Vagina (tissue), 2 donors: ENCODE measurements at regions not wholly inside any gene's neighbourhood (a gene's known extent, or its start where the extent isn't known, plus 50 kb on each side); places are given as distances from the start of the nearest gene placed in this dataset.

Experiments used
- DNase-seq, 2 donors: peaks; one replicate each; pipeline ENCODE4 v3.0.0-alpha.2; 2017; ENCODE audit errors: extremely low spot score in 2 of 2
- H3K27ac ChIP-seq: fragments of 200-600 bp; sonication (generic); one replicate; pipeline ENCODE4 v1.5.1; 2019
- H3K27me3 ChIP-seq: fragments of 200-600 bp; sonication (generic); one replicate; pipeline ENCODE4 v1.5.1; 2019
- H3K36me3 ChIP-seq, 2 donors: fragments of 200-600 bp; sonication (generic); one replicate each; pipeline ENCODE4 v1.5.1; 2017 to 2019
- H3K4me1 ChIP-seq: fragments of 200-600 bp; sonication (generic); one replicate; pipeline ENCODE4 v1.5.1; 2019
- H3K4me3 ChIP-seq, 2 donors: fragments of 200-600 bp; sonication (generic); 1 replicate in 1 of 2; 2 replicates in 1 of 2; pipeline ENCODE4 v1.5.1; 2016 to 2019
- H3K9me3 ChIP-seq: fragments of 200-600 bp; sonication (generic); one replicate; pipeline ENCODE4 v1.5.1; 2019
- POLR2A ChIP-seq, 2 donors: fragments of 450-650 bp; IDR thresholded peaks; one replicate each; pipeline ENCODE4 v1.6.1; 2017; ENCODE audit warnings: antibody characterized with exemption in 2 of 2, mild to moderate bottlenecking in 2 of 2, moderate library complexity in 2 of 2
- POLR2AphosphoS5 ChIP-seq, 2 donors: sonication (generic); formaldehyde crosslinking; IDR thresholded peaks; one replicate each; pipeline ENCODE4 v1.9.0; 2017; ENCODE audit warnings: antibody characterized with exemption in 2 of 2, mild to moderate bottlenecking in 2 of 2, low read depth in 1 of 2; ENCODE audit not compliant: insufficient read depth in 1 of 2
- intact Hi-C: fragments of 100-400 bp; cut with DNase I; formaldehyde crosslinking; loops from one replicate; pipeline ENCODE4 v1.15.1; 2023
- TF ChIP-seq, protein P1 (sequence below), 3 experiments: fragments of 450-650 bp in 2 of 3; fragments of 200-600 bp in 1 of 3; sonication (generic) in 1 of 3; IDR thresholded peaks; one replicate each; pipeline ENCODE4 v1.5.1; 2017 to 2019; ENCODE audit warnings: antibody characterized with exemption in 3 of 3, mild to moderate bottlenecking in 2 of 3, moderate library complexity in 2 of 3

DNA sequence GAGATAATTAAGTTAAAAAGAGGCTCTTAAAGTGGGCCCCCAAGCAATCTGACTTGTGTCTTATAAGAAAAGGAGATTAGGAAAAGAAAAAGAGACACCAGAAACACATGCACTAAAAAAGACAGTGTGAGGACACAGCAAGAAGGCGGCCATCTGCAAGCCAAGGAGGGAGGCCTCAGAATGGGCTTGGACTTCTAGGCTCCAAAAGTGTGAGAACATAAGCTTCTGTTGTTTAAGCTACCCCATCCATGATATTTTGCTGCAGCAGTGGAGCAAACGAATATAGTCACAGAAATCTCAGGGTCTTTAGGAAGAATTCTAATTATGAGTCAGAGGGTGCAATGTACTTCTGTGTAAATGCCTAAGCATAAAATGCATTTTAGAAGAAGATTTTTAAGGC, 399.3 kb upstream of the MMADHC start:
- H3K4me3 ChIP-seq, result no peak overlapping the region
- TF ChIP-seq, protein P1, sequence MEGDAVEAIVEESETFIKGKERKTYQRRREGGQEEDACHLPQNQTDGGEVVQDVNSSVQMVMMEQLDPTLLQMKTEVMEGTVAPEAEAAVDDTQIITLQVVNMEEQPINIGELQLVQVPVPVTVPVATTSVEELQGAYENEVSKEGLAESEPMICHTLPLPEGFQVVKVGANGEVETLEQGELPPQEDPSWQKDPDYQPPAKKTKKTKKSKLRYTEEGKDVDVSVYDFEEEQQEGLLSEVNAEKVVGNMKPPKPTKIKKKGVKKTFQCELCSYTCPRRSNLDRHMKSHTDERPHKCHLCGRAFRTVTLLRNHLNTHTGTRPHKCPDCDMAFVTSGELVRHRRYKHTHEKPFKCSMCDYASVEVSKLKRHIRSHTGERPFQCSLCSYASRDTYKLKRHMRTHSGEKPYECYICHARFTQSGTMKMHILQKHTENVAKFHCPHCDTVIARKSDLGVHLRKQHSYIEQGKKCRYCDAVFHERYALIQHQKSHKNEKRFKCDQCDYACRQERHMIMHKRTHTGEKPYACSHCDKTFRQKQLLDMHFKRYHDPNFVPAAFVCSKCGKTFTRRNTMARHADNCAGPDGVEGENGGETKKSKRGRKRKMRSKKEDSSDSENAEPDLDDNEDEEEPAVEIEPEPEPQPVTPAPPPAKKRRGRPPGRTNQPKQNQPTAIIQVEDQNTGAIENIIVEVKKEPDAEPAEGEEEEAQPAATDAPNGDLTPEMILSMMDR (IDR thresholded peaks at IDR 0.05), result no peak
- TF ChIP-seq POLR2AphosphoS5 (IDR thresholded peaks at IDR 0.05; ENCODE audit: insufficient read depth in 1 of 2, low read depth in 1 of 2), result no peak
- no peak for TF ChIP-seq POLR2A (IDR thresholded peaks at IDR 0.05)
- H3K4me1 ChIP-seq, result no peaks in the 10 kb centered on the region
- no peak overlapping the region for H3K27ac ChIP-seq
- intact Hi-C loops, result no loop called here
- H3K36me3 ChIP-seq, result no peaks in the 10 kb centered on the region
- no peak for DNase-seq
- H3K9me3 ChIP-seq, result no peaks in the 10 kb centered on the region
- H3K27me3 ChIP-seq, result no peaks in the 10 kb centered on the region

DNA sequence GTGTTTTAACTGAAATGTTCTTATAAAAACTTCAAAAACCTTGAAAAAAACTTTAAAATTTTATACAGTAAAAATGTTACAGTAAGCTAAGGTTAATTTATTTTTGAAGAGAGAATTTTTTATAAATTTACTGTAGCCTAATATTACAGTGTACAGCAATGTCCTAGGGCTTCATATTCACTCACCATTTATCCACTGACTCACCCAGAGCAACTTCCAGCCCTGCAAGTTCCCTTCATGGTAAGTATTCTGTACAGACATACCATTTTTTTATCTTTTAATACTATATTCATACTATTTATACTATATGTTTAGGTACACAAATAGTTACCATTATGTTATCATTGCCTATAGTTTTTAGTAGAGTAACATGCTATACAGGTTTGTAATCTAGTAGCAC, 396.7 kb upstream of the MMADHC start:
- H3K27ac ChIP-seq, result no peak overlapping the region
- no peaks in the 10 kb centered on the region for H3K36me3 ChIP-seq
- DNase-seq, result no peak
- H3K4me3 ChIP-seq, result no peak overlapping the region
- no peaks in the 10 kb centered on the region for H3K9me3 ChIP-seq
- intact Hi-C loops, result no loop called here
- TF ChIP-seq POLR2A (IDR thresholded peaks at IDR 0.05) (no peak), POLR2AphosphoS5 (IDR thresholded peaks at IDR 0.05; ENCODE audit: insufficient read depth in 1 of 2, low read depth in 1 of 2) (no peak)
- TF ChIP-seq, protein P1 (IDR thresholded peaks at IDR 0.05), result no peak
- no peaks in the 10 kb centered on the region for H3K4me1 ChIP-seq
- no peaks in the 10 kb centered on the region for H3K27me3 ChIP-seq

DNA sequence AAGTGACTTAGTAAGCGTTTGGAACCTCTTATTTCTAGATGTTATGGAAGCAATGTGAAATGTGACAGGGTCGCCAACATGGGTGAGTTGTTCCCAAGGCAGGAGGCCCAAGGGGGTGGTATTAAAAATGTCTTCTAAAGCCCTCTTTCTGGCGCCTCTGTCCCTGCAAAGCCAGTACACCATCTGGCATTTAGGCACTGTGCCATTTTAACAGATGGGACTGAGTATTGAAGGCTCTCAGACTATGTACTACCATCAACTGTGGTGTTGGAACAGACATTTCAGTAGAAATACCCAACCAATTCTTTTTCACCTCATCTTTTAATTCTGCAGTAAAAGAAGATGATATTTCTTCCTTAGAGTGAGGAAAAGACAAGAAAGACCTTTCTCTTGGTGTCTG, 384.5 kb upstream of the MMADHC start:
- no peak overlapping the region for H3K27ac ChIP-seq
- no peak overlapping the region for H3K4me3 ChIP-seq
- H3K4me1 ChIP-seq, result no peaks in the 10 kb centered on the region
- DNase-seq, result no peak
- H3K9me3 ChIP-seq, result no peaks in the 10 kb centered on the region
- H3K27me3 ChIP-seq, result no peaks in the 10 kb centered on the region
- intact Hi-C loops, result no loop called here
- H3K36me3 ChIP-seq, result no peaks in the 10 kb centered on the region
- no peak for TF ChIP-seq POLR2AphosphoS5 (IDR thresholded peaks at IDR 0.05; ENCODE audit: insufficient read depth in 1 of 2, low read depth in 1 of 2)
- TF ChIP-seq POLR2A (IDR thresholded peaks at IDR 0.05), result no peak
- TF ChIP-seq, protein P1 (IDR thresholded peaks at IDR 0.05), result no peak

DNA sequence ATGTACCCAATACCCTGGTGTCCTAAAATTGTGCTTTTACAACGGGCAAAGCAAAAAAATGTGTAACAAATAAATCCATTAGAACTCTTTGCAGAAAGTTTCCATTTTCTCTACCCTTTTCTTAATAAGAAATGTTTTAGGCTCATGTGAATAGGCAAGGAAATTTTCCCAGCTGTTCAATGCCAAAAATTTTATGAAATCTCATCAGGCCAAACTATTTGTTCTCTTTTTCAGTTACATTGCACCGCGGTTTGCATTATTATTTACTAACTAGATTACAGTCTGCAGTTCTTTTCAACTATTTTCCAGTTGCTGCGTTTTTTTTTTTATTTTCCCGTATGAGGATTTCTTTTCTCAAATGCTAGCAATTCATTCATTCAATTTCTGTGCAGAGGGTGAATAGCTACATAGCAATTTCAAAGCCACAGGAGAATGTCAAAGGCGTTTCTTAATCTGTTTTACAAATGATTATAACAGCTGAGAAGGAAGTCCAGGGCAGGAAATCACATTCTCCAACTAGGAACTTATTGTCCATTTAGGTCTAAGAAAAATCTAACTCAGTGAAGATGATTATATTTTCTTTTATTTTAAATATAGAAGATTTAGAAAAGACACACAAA, 367.5 kb upstream of the MMADHC start:
- intact Hi-C loops, result no loop called here
- TF ChIP-seq POLR2AphosphoS5 (IDR thresholded peaks at IDR 0.05; ENCODE audit: insufficient read depth in 1 of 2, low read depth in 1 of 2), result no peak
- no peak for TF ChIP-seq POLR2A (IDR thresholded peaks at IDR 0.05)
- TF ChIP-seq, protein P1 (IDR thresholded peaks at IDR 0.05), result no peak

GRCh38 chr2:149953627-149954026, 366.1 kb upstream of the MMADHC start:
- intact Hi-C loops, result no loop called here
- no peak for DNase-seq
- Histone ChIP-seq H3K4me3 (no peak overlapping the region), H3K4me1 (no peaks in the 10 kb centered on the region), H3K27ac (no peak overlapping the region), H3K9me3 (no peaks in the 10 kb centered on the region), H3K27me3 (no peaks in the 10 kb centered on the region), H3K36me3 (no peaks in the 10 kb centered on the region)
- TF ChIP-seq, protein P1 (IDR thresholded peaks at IDR 0.05), result no peak
- TF ChIP-seq POLR2A (IDR thresholded peaks at IDR 0.05) (no peak), POLR2AphosphoS5 (IDR thresholded peaks at IDR 0.05; ENCODE audit: insufficient read depth in 1 of 2, low read depth in 1 of 2) (no peak)

More for the DNA sequence above, 367.5 kb upstream of the MMADHC start:
- Histone ChIP-seq H3K9me3 (no peaks in the 10 kb centered on the region), H3K36me3 (no peaks in the 10 kb centered on the region), H3K27ac (no peak overlapping the region), H3K27me3 (no peaks in the 10 kb centered on the region), H3K4me3 (no peak overlapping the region), H3K4me1 (no peaks in the 10 kb centered on the region)
- no peak for DNase-seq
